Suprapubic skin (tissue), 4 donors: ENCODE measurements at regions not wholly inside any gene's neighbourhood (a gene's known extent, or its start where the extent isn't known, plus 50 kb on each side); places are given as distances from the start of the nearest gene placed in this dataset.

Source experiments
- DNase-seq, 2 donors: peaks; one replicate each; pipeline ENCODE4 v3.0.0-alpha.2; 2019; ENCODE audit warnings: low spot score in 2 of 2
- H3K27ac ChIP-seq: fragments of 200-600 bp; sonication (generic); one replicate; pipeline ENCODE4 v1.5.1; 2019
- H3K27me3 ChIP-seq: fragments of 200-600 bp; sonication (generic); one replicate; pipeline ENCODE4 v1.5.1; 2019
- H3K36me3 ChIP-seq: fragments of 200-600 bp; sonication (generic); one replicate; pipeline ENCODE4 v1.5.1; 2019
- H3K4me1 ChIP-seq: fragments of 200-600 bp; sonication (generic); one replicate; pipeline ENCODE4 v1.5.1; 2019
- H3K4me3 ChIP-seq: fragments of 200-600 bp; sonication (generic); one replicate; pipeline ENCODE4 v1.5.1; 2019; ENCODE audit warnings: mild to moderate bottlenecking
- H3K9me3 ChIP-seq: fragments of 200-600 bp; sonication (generic); one replicate; pipeline ENCODE4 v1.5.1; 2019
- EP300 ChIP-seq: sonication (generic); formaldehyde crosslinking; IDR thresholded peaks from one replicate; pipeline ENCODE4 v1.6.1; 2017; ENCODE audit warnings: antibody characterized with exemption
- POLR2A ChIP-seq, 2 donors: fragments of 450-650 bp; IDR thresholded peaks; one replicate each; pipeline ENCODE4 v1.6.1; 2017; ENCODE audit warnings: antibody characterized with exemption in 2 of 2, mild to moderate bottlenecking in 2 of 2, moderate library complexity in 2 of 2
- POLR2AphosphoS5 ChIP-seq, 3 donors: sonication (generic); formaldehyde crosslinking; IDR thresholded peaks; one replicate each; pipeline ENCODE4 v1.6.1; 2017; ENCODE audit warnings: antibody characterized with exemption in 3 of 3
- whole genome bisulfite sequencing: methylation state at CpG from one replicate; pipeline ENCODE4 v1.1.5; 2018; 5-methylcytosine and 5-hydroxymethylcytosine counted together
- TF ChIP-seq, protein P1 (sequence below), 2 donors: fragments of 200-600 bp in 1 of 2; fragments of 450-650 bp in 1 of 2; sonication (generic) in 1 of 2; IDR thresholded peaks; one replicate each; pipeline ENCODE4 v1.5.1; 2016 to 2019; ENCODE audit warnings: antibody characterized with exemption in 2 of 2, mild to moderate bottlenecking in 1 of 2, moderate library complexity in 1 of 2

- Histone ChIP-seq H3K9me3 (peaks cover 4% of the 10 kb centered on the region), H3K4me1 (no peaks in the 10 kb centered on the region), H3K27ac (no peak overlapping the region), H3K27me3 (no peaks in the 10 kb centered on the region), H3K36me3 (no peaks in the 10 kb centered on the region), H3K4me3 (no peak overlapping the region)
- DNase-seq = no peak
- 92% methylated on average over 3 of the region's 4 CpGs for WGBS
- TF ChIP-seq, protein P1, sequence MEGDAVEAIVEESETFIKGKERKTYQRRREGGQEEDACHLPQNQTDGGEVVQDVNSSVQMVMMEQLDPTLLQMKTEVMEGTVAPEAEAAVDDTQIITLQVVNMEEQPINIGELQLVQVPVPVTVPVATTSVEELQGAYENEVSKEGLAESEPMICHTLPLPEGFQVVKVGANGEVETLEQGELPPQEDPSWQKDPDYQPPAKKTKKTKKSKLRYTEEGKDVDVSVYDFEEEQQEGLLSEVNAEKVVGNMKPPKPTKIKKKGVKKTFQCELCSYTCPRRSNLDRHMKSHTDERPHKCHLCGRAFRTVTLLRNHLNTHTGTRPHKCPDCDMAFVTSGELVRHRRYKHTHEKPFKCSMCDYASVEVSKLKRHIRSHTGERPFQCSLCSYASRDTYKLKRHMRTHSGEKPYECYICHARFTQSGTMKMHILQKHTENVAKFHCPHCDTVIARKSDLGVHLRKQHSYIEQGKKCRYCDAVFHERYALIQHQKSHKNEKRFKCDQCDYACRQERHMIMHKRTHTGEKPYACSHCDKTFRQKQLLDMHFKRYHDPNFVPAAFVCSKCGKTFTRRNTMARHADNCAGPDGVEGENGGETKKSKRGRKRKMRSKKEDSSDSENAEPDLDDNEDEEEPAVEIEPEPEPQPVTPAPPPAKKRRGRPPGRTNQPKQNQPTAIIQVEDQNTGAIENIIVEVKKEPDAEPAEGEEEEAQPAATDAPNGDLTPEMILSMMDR (IDR thresholded peaks at IDR 0.05) = no peak
- no peak for TF ChIP-seq EP300
- TF ChIP-seq POLR2A (IDR thresholded peaks at IDR 0.05) = no peak
- no peak for TF ChIP-seq POLR2AphosphoS5 (IDR thresholded peaks at IDR 0.05)
Measured at GRCh38 chr2:236981701-236982485, 103.8 kb upstream of the COPS8 start.

- H3K4me3 ChIP-seq = no peak overlapping the region
Measured at GRCh38 chr2:236982693-236983455, 102.8 kb upstream of the COPS8 start.

DNA sequence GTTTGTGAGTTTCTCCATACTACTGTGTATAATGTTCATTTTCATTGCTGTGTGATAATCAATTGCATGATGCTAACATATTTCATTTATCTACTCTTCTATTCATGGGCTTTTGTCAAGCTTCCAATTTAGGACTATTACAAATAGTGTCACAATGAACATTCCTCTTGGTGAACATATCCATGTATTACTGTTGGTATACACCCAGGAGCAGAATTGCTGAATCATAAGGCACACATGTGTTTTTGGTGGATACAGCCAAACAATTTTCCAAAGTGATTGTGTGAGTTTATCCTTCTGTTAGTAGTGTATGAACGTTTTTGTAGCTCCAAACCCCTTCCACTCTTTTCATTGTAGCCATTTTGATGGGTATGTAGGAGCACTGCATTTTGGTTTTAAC is 101.6 kb upstream of the COPS8 start:
- TF ChIP-seq POLR2AphosphoS5 (IDR thresholded peaks at IDR 0.05) (peak in 1 of 3 donors; percentile 63), EP300 (no peak), POLR2A (IDR thresholded peaks at IDR 0.05) (no peak)
- TF ChIP-seq, protein P1 (IDR thresholded peaks at IDR 0.05) = no peak
- H3K4me3 ChIP-seq = no peak overlapping the region
- H3K27ac ChIP-seq = no peak overlapping the region
- 50% methylated on average over 1 of the region's 1 CpG for WGBS
- H3K27me3 ChIP-seq = no peaks in the 10 kb centered on the region
- H3K36me3 ChIP-seq = no peaks in the 10 kb centered on the region
- H3K9me3 ChIP-seq = peaks cover 4% of the 10 kb centered on the region
- peaks cover 6% of the 10 kb centered on the region for H3K4me1 ChIP-seq
- no peak for DNase-seq

More at GRCh38 chr2:236982693-236983455, 102.8 kb upstream of the COPS8 start:
- H3K27ac ChIP-seq = no peak overlapping the region
- no peaks in the 10 kb centered on the region for H3K4me1 ChIP-seq
- H3K27me3 ChIP-seq = no peaks in the 10 kb centered on the region
- H3K36me3 ChIP-seq = no peaks in the 10 kb centered on the region
- 100% methylated on average over 3 of the region's 3 CpGs for WGBS
- H3K9me3 ChIP-seq = peaks cover 4% of the 10 kb centered on the region
- no peak for TF ChIP-seq POLR2AphosphoS5 (IDR thresholded peaks at IDR 0.05)
- TF ChIP-seq POLR2A (IDR thresholded peaks at IDR 0.05) = no peak
- TF ChIP-seq, protein P1 (IDR thresholded peaks at IDR 0.05) = no peak
- no peak for TF ChIP-seq EP300
- DNase-seq = no peak

GRCh38 chr2:236985761-236986339 is 99.8 kb upstream of the COPS8 start:
- Histone ChIP-seq H3K9me3 (peaks cover 4% of the 10 kb centered on the region), H3K4me1 (peaks cover 13% of the 10 kb centered on the region), H3K36me3 (no peaks in the 10 kb centered on the region), H3K27ac (no peak overlapping the region), H3K4me3 (no peak overlapping the region), H3K27me3 (no peaks in the 10 kb centered on the region)
- DNase-seq = no peak
- 64% methylated on average over 7 of the region's 7 CpGs for WGBS
- no peak for TF ChIP-seq POLR2AphosphoS5 (IDR thresholded peaks at IDR 0.05)
- TF ChIP-seq, protein P1 (IDR thresholded peaks at IDR 0.05) = no peak
- TF ChIP-seq POLR2A (IDR thresholded peaks at IDR 0.05) = no peak
- TF ChIP-seq EP300 = no peak
